ENCODE measurements at regions not wholly inside any gene's neighbourhood (a gene's known extent, or its start where the extent isn't known, plus 50 kb on each side); places are given as distances from the start of the nearest gene placed in this dataset.

- DNase-seq (ENCODE audit: insufficient read length, low spot score) (no peak), FAIRE-seq (no peak)
These were observed 224.8 kb downstream of the RBFOX3 start for GRCh38 chr17:79385962-79386563.

DNA sequence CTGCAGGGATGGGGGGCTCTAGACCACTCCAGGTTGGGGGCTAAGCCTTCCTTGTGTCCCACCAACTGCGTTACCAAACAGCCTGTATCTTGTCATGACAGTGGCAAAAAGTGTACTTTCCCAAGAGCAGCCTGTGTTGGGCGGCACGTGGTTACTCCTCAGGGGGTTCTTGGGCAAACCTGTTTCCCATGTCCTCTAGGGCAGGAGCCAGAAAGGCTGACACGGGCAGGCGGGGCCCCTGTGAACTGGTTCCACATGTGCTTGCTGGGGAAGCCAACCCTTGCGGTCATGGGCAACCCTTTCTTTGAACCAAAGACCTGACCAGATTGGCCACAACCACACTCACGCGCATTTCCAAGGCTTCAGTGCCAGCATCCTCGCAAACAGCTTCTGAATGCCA, 228.5 kb downstream of the RBFOX3 start:
- no peak for FAIRE-seq

GRCh38 chr17:79379700-79380445, 231.0 kb downstream of the RBFOX3 start:
- no peak for FAIRE-seq

More for the DNA sequence above, 228.5 kb downstream of the RBFOX3 start:
- DNase-seq (ENCODE audit: insufficient read length, low spot score) = no peak

DNA sequence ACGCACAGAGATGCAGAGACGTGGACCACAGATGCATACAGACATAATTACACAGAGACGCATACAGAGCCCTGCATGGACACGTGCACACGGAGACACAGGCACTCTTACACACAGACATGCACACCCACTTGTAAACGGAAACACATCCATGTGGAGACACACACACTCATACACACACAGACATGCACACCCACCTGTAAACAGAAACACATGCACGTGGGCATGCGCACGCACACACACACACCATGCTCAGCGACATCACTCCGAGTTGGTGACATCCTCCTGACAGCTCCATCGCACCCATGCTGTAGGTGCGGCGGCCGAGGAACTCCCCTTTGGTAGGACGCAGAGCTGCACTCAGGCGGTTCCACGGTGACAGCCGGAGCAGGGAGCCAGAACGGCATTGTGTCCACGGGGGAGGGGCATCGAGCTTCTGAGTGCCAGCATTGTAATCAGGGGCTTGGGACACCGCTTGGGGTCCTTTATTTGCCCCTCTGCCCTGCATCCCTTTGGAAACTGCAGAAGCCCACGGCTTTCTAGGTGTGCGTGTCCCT, 233.5 kb downstream of the RBFOX3 start:
- DNase-seq (ENCODE audit: insufficient read length, low spot score) (no peak), FAIRE-seq (no peak)

More at GRCh38 chr17:79379700-79380445, 231.0 kb downstream of the RBFOX3 start:
- no peak for DNase-seq (ENCODE audit: insufficient read length, low spot score)

DNA sequence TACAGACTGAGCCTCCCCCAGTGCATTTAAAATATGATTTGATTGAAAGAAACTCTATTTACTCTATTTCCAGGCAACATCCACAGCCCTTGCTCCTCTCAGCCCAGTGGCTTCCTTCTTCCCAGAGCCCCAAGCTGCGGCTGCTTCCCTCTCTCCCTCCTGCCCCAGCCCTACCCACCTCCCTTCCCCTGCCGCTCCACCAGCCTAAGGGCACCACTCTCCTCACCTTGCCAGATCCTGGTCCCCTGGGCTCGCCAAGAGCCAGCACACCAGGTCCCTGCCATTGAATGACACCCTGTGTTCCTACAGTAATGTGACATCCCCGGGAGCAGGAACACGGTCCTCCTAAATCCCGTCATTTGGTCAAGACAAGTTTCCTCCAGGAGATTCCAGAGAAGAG, 236.0 kb downstream of the RBFOX3 start:
- DNase-seq (ENCODE audit: insufficient read length, low spot score) (no peak), FAIRE-seq (no peak)

GRCh38 chr17:79374087-79374689, 236.7 kb downstream of the RBFOX3 start:
- FAIRE-seq (no peak), DNase-seq (ENCODE audit: insufficient read length, low spot score) (no peak)

- DNase-seq (ENCODE audit: insufficient read length, low spot score) (no peak), FAIRE-seq (no peak)
These were observed 238.2 kb downstream of the RBFOX3 start for GRCh38 chr17:79372470-79373238.

GRCh38 chr17:79371984-79372383, 238.9 kb downstream of the RBFOX3 start:
- DNase-seq (ENCODE audit: insufficient read length, low spot score) (no peak), FAIRE-seq (no peak)

DNA sequence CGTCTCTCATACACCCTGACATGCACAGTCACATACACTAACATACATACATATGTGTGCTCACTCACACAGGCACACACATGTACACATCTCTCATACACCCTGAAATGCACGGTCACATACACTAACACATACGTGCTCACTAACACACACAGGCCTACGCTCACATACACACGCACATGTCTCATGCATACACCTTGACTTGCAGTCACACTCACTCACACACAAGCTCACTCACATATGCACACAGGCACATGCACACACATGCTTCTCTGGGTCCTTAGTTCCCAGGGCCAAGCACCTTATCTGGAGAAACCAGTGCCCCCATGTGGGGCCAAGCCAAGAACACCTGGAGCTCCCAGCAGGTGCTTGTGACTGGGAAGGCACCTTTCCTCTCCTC, 240.3 kb downstream of the RBFOX3 start:
- DNase-seq (ENCODE audit: insufficient read length, low spot score) (no peak), FAIRE-seq (no peak)

GRCh38 chr17:79370126-79370525, 240.7 kb downstream of the RBFOX3 start:
- FAIRE-seq (no peak), DNase-seq (ENCODE audit: insufficient read length, low spot score) (no peak)

GRCh38 chr17:79369532-79369931, 241.3 kb downstream of the RBFOX3 start:
- no peak for FAIRE-seq
- DNase-seq (ENCODE audit: insufficient read length, low spot score) = no peak

GRCh38 chr17:79369001-79369400, 241.8 kb downstream of the RBFOX3 start:
- DNase-seq (ENCODE audit: insufficient read length, low spot score) (no peak), FAIRE-seq (no peak)

GRCh38 chr17:79368521-79368920, 242.3 kb downstream of the RBFOX3 start:
- no peak for FAIRE-seq
- no peak for DNase-seq (ENCODE audit: insufficient read length, low spot score)

DNA sequence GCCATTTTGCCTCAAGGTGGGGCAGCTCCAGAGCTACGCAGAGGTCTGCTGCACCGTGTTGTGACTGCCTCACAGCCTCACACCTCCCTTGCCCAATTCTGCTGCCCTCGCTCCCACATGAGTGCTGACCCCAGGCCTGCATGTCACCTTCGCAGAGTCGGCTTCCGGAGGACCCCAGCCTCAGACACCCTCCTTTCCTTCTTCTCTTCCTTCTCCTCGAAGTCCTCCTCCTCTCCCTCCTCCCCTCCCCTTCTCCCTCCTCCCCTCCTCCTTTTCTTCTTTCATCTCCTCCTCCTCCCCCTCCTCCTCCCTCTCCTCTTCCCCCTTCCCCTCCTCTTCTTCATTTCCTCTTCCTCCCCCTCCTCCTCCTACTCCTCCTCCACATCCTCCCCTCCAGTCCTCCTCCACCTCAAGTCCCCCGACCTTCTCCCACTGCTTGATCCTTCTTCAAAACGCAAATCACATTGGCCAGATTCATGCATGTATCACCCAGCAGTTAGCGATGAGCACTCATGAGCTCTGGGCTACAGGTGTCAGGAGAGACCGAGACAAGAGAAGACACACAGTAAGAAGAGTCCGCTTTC, 243.8 kb downstream of the RBFOX3 start:
- no peak for FAIRE-seq
- DNase-seq (ENCODE audit: insufficient read length, low spot score) = no peak

GRCh38 chr17:79365836-79366770, 244.7 kb downstream of the RBFOX3 start:
- DNase-seq (ENCODE audit: insufficient read length, low spot score) (no peak), FAIRE-seq (no peak)

DNA sequence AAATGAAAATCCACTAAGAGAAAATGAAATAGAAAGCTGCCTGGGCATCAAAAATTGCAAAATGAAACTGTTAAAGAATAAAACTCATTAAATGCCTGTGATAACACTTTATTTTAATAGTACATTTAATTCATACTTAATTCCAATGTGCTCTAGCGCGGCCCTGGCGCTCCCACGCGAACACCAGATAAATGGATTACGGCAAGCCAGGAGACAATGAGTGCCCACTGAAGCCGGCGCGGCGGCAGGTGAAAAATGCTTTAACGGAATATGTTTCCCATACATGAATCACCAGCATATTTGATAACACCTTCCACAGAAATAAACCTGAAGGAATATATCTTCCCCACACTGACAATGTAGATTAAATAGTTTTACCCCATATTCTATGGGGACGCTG, 245.5 kb downstream of the RBFOX3 start:
- DNase-seq (ENCODE audit: insufficient read length, low spot score) (no peak), FAIRE-seq (no peak)

- DNase-seq (ENCODE audit: insufficient read length, low spot score) (no peak), FAIRE-seq (no peak)
These were observed 246.3 kb downstream of the RBFOX3 start for GRCh38 chr17:79364315-79365094.

DNA sequence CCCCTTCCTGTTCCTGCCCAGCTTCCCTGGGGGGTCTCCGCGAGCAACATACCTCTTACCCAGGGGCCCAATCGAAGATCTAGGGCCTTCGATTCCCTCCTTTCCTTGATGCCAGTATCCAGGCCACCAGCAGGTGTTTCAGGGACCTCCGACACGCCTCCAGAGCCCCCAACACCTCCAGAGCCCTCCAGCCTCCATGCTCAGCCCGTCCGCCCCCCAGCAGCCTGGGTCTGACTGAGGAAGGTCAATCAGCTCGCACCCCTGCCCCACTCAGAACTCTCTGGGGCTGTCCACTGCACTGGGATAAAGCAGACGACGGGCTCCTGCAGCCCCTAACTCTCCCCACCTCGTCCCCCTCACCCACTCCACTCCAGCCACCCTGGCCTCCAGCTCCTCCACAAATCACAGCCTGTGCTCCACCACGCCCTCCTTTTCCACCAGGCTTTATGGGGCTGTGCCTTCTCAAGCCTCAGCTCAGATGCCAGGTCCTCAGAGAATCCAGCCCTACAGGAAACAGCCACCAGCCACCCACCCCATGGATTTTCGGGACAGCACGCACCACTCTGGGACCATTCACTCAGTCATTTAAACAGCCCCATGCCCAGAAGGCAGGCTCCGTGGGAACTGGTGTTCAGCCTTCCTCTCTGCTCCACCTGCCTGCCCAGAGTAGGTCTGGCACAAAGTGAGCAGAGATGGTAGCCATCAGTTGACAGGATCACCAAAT, 247.1 kb downstream of the RBFOX3 start:
- no peak for FAIRE-seq
- no peak for DNase-seq (ENCODE audit: insufficient read length, low spot score)

All from GM19239 (cell line).